ENCODE measurements at regions not wholly inside any gene's neighbourhood (a gene's known extent, or its start where the extent isn't known, plus 50 kb on each side); places are given as distances from the start of the nearest gene placed in this dataset.
A peak's percentile ranks its signal among the peaks of the same experiment; 100 is the strongest.

- no peak overlapping the region for H3K4me2 ChIP-seq (ENCODE audit: low read depth, low read length)
- CTCF ChIA-PET (ENCODE audit: low intra/inter-chr PET ratio, low total read pairs) = no interaction called here
- in situ Hi-C loops (cut with HindIII; ENCODE audit: extremely low pct_ligation_motif_present, low pct_unique_long_range_greater_than_20kb) (no loop called here), intact Hi-C loops (cut with micrococcal nuclease; ENCODE audit: unreplicated experiment) (no loop called here)
- no peaks in the 10 kb centered on the region for H4K20me1 ChIP-seq (ENCODE audit: insufficient read depth, low read length)
- TF ChIP-seq NFE2L1 (CRISPR knock-in tag; IDR thresholded peaks at IDR 0.05; ENCODE audit: borderline replicate concordance) (no peak), HMGXB3 (CRISPR knock-in tag; IDR thresholded peaks at IDR 0.05; ENCODE audit: borderline replicate concordance) (no peak), MAZ (IDR thresholded peaks at IDR 0.05; ENCODE audit: borderline replicate concordance, low read depth, low read length) (no peak), MAZ (CRISPR knock-in tag; IDR thresholded peaks at IDR 0.05; ENCODE audit: low read depth) (no peak), PAXIP1 (CRISPR knock-in tag; conservative IDR thresholded peaks at IDR 0.05) (peak; percentile 29; the same call in 1 of the 2 replicates), HDAC6 (IDR thresholded peaks at IDR 0.05; ENCODE audit: low read depth, low read length) (no peak), ASH2L (IDR thresholded peaks at IDR 0.05; ENCODE audit: insufficient read length, low read depth, low read length) (no peak), ZZZ3 (CRISPR knock-in tag; IDR thresholded peaks at IDR 0.05; ENCODE audit: borderline replicate concordance) (no peak), SMC3 (IDR thresholded peaks at IDR 0.05; ENCODE audit: low read length) (no peak), FOXP4 (CRISPR knock-in tag; IDR thresholded peaks at IDR 0.05) (no peak), FOXP1 (IDR thresholded peaks at IDR 0.05) (no peak), FOXP1 (CRISPR knock-in tag; IDR thresholded peaks at IDR 0.05) (peak; percentile 61), GATAD2A (CRISPR knock-in tag; IDR thresholded peaks at IDR 0.05) (no peak)
- peaks cover 7% of the 10 kb centered on the region; the same call in 1 of the 2 replicates for H3K4me1 ChIP-seq (ENCODE audit: insufficient read depth, low read length)
- no peaks in the 10 kb centered on the region for H3K79me2 ChIP-seq (ENCODE audit: insufficient read depth, low read length)
- POLR2A ChIA-PET = no interaction called here
- no peak overlapping the region for H3K9ac ChIP-seq (ENCODE audit: insufficient read depth, low read depth, low read length)
- DNase-seq (ENCODE audit: low spot score) = peak; percentile 0
- 0% methylated on average over 1 of the region's 1 CpG for WGBS (ENCODE audit: low lambda C conversion rate)
- no peak overlapping the region for H3K27ac ChIP-seq (ENCODE audit: extremely low read length, insufficient read depth, low read length)
- no peaks in the 10 kb centered on the region for H3K27me3 ChIP-seq (ENCODE audit: control insufficient read depth in 1 of 2, insufficient read depth in 2 of 2, low read length in 2 of 2)
- no peaks in the 10 kb centered on the region for H3K36me3 ChIP-seq (replicated peaks in 1 of 2; ENCODE audit: control insufficient read depth in 1 of 2, insufficient read depth in 2 of 2, low read length in 2 of 2)
- H3K4me3 ChIP-seq (replicated peaks in 1 of 3; ENCODE audit: insufficient read depth in 1 of 3, low read depth in 2 of 3, low read length in 3 of 3) = no peak overlapping the region
- ATAC-seq = peak; percentile 80
- no peaks in the 10 kb centered on the region for H3K9me3 ChIP-seq (ENCODE audit: low read length)
- FAIRE-seq = no peak
- H2AFZ ChIP-seq (ENCODE audit: low read length) = no peak overlapping the region
- BruUV-seq (replicated peaks) = no TSS peak
Measured at GRCh38 chr4:177066746-177067145, 242.9 kb upstream of the NEIL3 start.
